HG02588 (cell line): ENCODE measurements at regions not wholly inside any gene's neighbourhood (a gene's known extent, or its start where the extent isn't known, plus 50 kb on each side); places are given as distances from the start of the nearest gene placed in this dataset.

Experiments
- ATAC-seq: cut with Tn5 transposase; IDR thresholded peaks from one replicate; pipeline ENCODE4 v1.9.1; 2021; ENCODE audit warnings: mild to moderate bottlenecking, moderate library complexity; ENCODE audit not compliant: unreplicated experiment

- ATAC-seq: no peak
These were observed 1976.7 kb upstream of the ADGRL3 start for GRCh38 chr4:59223292-59223941.

GRCh38 chr4:59238212-59238611 is 1961.9 kb upstream of the ADGRL3 start:
- ATAC-seq: no peak

DNA sequence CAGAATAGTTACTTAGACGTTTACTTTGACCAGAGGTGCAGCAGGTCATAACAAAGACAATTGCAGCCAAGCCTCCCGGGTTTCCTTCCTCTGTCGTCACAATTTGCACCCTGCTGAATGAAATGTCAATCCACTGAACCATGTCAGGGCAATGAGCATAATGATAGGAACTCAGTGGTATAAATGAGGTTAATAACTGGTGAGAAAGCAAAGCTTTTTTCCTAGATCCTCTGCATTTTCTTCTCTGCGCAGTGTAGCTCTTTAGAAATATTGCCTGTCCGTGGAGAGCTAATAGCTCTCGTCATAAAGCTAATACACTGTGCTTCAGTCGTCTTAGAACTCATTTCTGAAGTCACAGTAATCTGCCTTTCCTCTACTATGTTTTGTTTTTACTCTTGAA is 1960.1 kb upstream of the ADGRL3 start:
- ATAC-seq: no peak

DNA sequence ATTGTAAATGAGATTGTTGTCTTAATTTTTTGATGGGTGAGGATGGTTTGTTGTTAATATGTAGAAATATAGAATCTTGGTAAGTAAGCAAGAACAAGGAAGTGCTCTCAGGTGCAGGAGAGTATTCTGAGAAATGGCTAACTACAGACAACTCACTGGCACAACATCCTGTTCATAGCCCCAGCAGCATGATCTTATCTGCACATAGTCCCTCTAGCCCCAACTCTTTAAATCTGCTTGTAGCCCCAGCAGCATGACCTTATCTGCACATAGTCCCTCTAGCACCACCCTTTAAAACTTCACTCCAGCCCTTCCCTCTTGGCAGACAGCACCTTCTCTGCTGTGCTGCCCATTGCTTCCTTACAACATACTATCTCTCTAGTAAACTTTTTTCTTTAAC is 1957.1 kb upstream of the ADGRL3 start:
- ATAC-seq: no peak

- ATAC-seq: no peak
These were observed 1953.1 kb upstream of the ADGRL3 start for GRCh38 chr4:59247032-59247431.

- no peak for ATAC-seq
These were observed 1951.8 kb upstream of the ADGRL3 start for GRCh38 chr4:59248313-59248712.

DNA sequence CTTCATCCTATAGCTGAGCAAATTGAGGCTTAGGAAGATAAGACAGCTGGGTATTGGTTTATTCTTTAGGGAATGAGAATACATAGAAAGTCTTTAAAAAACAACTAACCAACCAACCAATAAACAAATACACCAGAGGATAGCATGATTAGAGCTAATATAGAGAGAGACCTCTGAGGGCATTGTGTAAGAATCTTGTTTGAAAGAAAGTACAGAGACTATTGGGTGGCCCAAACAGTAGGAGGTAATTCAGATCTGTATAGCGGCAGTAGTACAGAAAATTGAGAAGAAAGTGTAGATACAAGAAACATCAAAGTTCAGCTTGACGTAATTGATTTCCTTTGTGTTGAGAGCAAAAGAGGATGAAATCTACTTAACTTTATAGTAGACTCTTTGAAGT is 1951.0 kb upstream of the ADGRL3 start:
- ATAC-seq: no peak

GRCh38 chr4:59258002-59258401 is 1942.1 kb upstream of the ADGRL3 start:
- ATAC-seq: no peak

DNA sequence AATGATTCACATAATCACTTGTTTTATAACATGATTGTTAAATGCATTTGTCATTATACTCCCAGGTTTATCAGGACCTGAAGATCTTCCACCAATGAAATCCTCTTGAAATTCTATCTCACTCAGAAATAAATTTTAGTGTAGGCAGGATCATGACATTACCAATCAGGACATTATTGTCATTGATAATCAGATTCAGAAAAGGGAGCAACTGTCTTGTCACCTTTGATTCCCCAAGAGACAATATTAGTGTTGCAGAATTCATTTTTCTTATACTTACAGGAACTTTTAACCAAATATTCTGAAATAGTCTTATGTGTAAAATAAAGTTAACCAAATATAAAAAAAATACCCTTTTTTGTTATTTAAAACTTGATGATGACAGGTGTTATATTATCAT is 1892.5 kb upstream of the ADGRL3 start:
- no peak for ATAC-seq

DNA sequence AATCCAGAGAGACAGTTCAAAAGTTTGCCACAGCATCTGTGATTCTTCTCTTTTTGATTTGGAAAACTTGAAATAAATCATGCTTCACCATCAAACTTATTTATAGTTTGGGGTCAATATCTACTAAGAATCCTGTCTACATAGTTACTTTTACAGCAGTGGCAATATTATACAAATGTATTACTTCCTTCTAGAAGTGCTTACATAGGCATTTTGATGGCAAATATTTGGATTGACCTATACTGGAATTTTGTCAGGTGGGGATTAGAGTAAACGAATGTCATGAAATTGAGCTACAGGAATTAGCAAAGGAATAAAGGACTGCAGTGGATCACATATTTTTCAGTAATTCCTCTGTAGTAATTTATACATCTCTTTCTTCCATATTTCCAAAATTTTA is 1885.5 kb upstream of the ADGRL3 start:
- ATAC-seq: no peak

- no peak for ATAC-seq
These were observed 1860.5 kb upstream of the ADGRL3 start for GRCh38 chr4:59339631-59340030.

DNA sequence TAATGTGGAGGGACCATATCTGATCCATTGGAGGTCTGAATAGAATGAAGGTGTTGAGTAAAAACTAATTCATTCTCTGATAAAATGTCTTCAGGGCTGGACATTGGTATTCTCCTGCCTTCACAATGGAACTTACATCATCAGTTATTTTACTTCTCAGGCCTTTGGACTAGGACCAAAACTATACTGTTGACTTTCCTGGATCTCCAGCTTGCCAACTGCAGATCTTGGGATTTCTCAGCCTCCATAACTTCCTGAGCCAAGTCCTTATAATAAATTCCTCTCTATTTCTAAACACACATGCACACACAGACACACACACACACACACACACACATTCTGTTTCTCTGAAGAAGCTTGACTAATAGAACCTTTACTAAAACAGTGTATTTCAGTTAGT is 1858.6 kb upstream of the ADGRL3 start:
- no peak for ATAC-seq

DNA sequence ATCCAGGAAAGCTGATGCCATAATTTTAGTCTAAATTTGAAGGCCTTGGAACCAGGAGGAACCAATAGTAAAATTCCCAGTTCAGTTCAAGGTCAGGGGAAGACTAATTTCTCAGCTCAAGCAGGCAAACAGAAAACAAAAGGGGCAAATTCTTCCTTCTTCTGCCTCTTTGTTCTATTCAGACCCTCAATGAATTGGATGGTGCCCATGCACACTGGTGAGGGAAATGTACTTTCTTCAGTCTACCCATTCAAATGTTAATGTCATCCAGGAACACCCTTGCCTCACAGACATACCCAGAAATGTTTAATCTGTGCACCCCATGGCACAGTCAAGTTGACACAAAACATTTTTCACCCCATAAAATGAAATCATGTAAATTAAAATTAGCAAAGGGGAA is 1851.2 kb upstream of the ADGRL3 start:
- no peak for ATAC-seq

DNA sequence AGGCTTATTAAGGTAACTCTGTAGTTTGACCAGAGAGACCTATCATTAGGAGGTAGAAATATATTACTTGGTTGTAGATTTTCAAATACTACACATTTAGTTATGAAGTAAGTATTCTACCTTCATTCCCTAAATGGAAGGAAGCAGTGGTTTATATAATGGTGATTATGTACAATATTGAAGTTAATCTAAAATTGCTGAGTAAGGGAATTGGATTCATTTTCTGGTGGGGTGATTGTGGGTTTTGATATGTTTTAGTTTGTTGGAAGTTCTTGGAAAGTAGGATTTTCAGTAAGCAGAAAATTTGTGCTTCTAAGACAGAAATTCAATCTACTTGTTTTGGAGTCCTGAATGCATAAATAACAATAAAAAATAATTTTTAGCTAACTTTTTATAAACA is 1830.9 kb upstream of the ADGRL3 start:
- no peak for ATAC-seq

- ATAC-seq: no peak
These were observed 1825.7 kb upstream of the ADGRL3 start for GRCh38 chr4:59374416-59374815.

GRCh38 chr4:59380841-59381366 is 1819.2 kb upstream of the ADGRL3 start:
- no peak for ATAC-seq

- no peak for ATAC-seq
These were observed 1818.5 kb upstream of the ADGRL3 start for GRCh38 chr4:59381591-59381990.

DNA sequence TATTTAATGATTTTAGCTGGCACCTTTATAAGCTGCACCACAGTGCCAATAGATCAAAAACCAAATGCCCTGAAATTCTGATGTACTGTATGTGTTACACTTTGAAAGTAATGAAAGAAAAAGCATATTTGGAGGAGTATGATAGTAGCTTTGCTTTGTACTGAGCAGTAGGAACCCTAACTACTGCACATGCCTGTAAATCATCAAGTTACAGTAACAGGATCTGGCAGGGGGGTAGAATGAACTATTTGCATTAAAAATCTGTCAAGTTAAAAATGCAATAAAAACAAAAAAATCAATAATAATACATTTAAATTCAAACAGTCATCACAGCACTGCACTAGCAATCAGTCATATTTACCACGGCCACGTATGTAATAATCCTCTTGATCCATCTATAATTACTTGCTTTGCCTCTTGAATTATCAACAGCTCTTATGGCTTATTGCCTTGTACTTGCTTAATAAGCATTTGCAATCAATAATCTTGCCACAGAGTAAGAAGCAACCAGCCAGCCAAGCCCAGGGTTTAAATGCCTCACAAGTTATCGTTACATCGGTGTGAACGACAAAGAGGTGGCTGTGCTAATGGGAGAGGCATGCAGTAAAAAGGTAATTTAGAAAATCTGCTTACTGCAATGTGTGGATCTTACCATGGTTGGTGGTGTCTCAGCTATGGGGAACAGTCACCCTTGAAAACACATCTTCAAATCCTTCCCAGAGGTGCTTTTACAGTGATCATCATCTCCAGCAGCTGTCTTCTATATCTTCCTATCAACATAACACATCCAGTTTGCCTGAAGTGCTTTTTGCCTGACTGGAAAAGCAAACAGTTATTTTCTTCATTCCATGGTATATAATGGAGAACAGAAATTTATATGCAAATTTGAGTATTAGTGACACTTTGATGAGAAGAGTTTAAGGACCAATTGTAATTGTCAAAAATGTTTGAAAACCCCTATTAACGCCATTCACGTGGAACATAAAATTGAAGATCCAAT is 1812.1 kb upstream of the ADGRL3 start:
- ATAC-seq: no peak

GRCh38 chr4:59393780-59394179 is 1806.3 kb upstream of the ADGRL3 start:
- ATAC-seq: no peak

- ATAC-seq: no peak
These were observed 1799.8 kb upstream of the ADGRL3 start for GRCh38 chr4:59400334-59400733.

DNA sequence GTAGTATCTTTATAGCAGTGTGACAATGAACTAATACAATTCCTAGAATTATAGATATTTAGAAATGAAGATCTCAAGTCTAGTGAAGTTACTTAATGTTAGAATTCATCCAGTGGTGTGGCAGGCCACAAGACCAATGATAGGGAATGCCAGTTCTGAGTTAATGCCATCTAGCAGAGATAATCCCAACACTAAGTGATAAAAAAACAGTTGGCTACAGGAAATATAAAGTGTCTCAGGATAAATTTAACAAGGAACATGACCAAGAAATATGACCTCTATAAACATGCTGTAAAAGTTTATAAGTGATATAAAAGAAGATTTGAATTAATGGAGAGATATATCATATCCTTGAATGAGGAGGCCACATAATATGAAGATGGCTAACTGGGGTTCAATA is 1790.5 kb upstream of the ADGRL3 start:
- no peak for ATAC-seq

DNA sequence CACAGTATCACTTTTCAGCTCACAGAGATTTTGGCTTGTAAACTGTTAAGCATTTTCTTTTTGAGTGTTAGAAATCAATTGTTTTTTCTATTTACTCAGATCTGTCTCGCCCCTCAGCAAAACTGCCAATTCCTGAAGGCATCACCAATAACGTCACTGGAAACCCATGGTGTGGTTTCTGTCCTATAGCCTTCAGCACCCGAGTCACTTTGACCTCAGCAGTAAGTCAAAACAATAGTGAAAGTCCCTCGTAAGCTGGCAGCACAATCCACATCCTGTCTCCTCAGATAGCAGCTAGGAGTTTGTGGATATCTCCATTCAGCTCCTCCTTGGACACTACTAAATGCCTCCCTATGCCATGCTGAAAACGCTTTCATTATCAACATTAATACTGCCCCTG is 1787.4 kb upstream of the ADGRL3 start:
- ATAC-seq: no peak
